GM12872 (cell line): ENCODE measurements at regions not wholly inside any gene's neighbourhood (a gene's known extent, or its start where the extent isn't known, plus 50 kb on each side); places are given as distances from the start of the nearest gene placed in this dataset.

ENCODE experiments used
- CTCF ChIP-seq: IDR thresholded peaks from 3 replicates; pipeline ENCODE4 v1.5.1; 2011; ENCODE audit warnings: low read depth, mild to moderate bottlenecking, low read length, moderate library complexity; ENCODE audit not compliant: insufficient read depth

- no peak for TF ChIP-seq CTCF
These were observed 399.6 kb upstream of the DSEL start for GRCh38 chr18:67916097-67916496.

DNA sequence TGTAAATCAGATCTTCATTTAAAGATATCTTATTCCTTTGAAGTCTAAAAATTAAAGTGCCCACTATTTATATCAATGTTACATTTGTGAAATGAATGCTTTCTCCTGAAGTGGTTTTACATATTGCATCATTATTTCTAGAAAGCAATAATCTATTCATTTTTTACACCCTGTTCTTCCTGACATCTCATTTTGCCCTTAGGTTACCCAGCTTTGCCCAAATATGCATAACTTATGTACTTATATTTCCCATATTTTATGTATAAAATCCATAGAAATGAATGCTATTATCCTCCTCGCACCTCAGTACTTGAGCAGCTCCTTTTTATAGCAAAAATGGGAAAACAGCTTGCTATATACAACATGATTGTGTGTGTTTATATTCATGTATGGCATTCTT, 396.5 kb upstream of the DSEL start:
- no peak for TF ChIP-seq CTCF

- TF ChIP-seq CTCF, result no peak
These were observed 385.1 kb upstream of the DSEL start for GRCh38 chr18:67901573-67901972.

- TF ChIP-seq CTCF, result no peak
These were observed 379.9 kb upstream of the DSEL start for GRCh38 chr18:67896451-67896850.

DNA sequence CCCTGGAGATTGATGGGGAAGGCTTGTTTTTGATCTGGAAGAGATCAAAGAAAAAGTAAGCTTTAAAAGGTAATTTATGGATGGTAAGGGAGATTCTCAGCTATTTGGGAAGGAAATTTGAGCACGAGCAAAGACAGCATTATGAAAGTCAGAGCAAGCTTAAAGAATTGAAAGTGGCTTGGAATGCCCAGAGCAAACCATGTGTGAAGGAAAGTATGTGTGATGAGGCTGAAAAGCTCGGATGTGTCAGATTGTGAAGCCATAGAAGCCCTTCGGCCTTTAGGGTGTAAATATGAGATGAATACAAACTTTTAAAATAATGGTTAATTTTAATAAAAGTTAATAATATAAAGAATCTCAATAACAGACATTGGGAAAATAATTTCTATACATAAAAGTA, 377.4 kb upstream of the DSEL start:
- TF ChIP-seq CTCF, result no peak

GRCh38 chr18:67876871-67877270, 360.4 kb upstream of the DSEL start:
- TF ChIP-seq CTCF, result no peak

DNA sequence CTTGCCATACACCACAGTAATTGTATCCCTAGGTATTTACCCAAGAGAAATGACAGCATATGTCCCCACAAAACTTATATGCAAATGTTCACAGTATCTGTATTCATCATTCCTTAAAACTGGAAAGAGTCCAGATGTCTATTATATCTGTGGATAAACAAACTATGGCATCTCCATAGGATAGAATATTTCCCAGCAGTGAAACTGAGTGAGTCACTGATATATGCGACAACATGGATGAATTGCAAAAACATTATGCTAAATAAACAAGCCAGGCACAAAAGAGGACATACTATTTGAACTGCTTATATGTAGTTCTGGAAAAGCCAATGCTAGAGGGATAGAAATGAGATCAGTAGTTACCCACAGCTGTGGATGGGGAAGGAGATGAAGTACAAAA, 359.4 kb upstream of the DSEL start:
- no peak for TF ChIP-seq CTCF

DNA sequence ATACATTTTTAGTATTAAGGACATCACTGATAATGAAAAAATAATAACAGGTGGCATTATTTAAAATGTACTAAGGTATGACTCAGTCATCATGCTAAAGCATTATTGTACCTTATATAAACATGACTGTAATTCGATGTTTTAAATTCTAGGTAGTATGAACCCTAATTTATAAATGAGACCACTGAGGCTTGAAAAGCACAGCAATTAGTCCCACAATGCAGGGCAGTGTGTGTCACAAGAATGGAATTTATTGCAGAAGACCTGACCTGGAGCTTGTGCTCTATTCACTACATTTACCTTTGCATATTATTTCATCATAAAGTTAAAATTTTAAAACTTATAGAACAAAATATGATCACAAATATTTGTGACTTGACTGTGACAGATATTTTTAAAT, 358.5 kb upstream of the DSEL start:
- TF ChIP-seq CTCF, result no peak
